ENCODE measurements at regions not wholly inside any gene's neighbourhood (a gene's known extent, or its start where the extent isn't known, plus 50 kb on each side); places are given as distances from the start of the nearest gene placed in this dataset.

GRCh38 chr12:111172786-111173185 is 196.1 kb downstream of the PHETA1 start:
- H3K9me3 Mint-ChIP-seq, result no peaks in the 10 kb centered on the region
- no peak overlapping the region for H3K4me3 Mint-ChIP-seq
- H3K4me1 Mint-ChIP-seq (ENCODE audit: low read depth), result no peaks in the 10 kb centered on the region
- H3K36me3 Mint-ChIP-seq (ENCODE audit: low read depth), result no peaks in the 10 kb centered on the region
- no peak for TF ChIP-seq CTCF (IDR thresholded peaks at IDR 0.05)
- H3K27ac Mint-ChIP-seq, result no peak overlapping the region
- no peak for DNase-seq
- peaks cover 34% of the 10 kb centered on the region for H3K27me3 Mint-ChIP-seq (ENCODE audit: insufficient read depth)

- peaks cover 36% of the 10 kb centered on the region for H3K27me3 Mint-ChIP-seq (ENCODE audit: insufficient read depth)
Observed at GRCh38 chr12:111171832-111172231, 197.1 kb downstream of the PHETA1 start.

GRCh38 chr12:111171345-111171744 is 197.6 kb downstream of the PHETA1 start:
- TF ChIP-seq CTCF (IDR thresholded peaks at IDR 0.05), result no peak
- Mint-ChIP-seq H3K27me3 (ENCODE audit: insufficient read depth) (peaks cover 36% of the 10 kb centered on the region), H3K9me3 (no peaks in the 10 kb centered on the region), H3K36me3 (ENCODE audit: low read depth) (no peaks in the 10 kb centered on the region), H3K27ac (no peak overlapping the region), H3K4me1 (ENCODE audit: low read depth) (no peaks in the 10 kb centered on the region), H3K4me3 (no peak overlapping the region)
- DNase-seq, result no peak

More at GRCh38 chr12:111171832-111172231, 197.1 kb downstream of the PHETA1 start:
- Mint-ChIP-seq H3K4me1 (ENCODE audit: low read depth) (no peaks in the 10 kb centered on the region), H3K4me3 (no peak overlapping the region), H3K27ac (no peak overlapping the region), H3K36me3 (ENCODE audit: low read depth) (no peaks in the 10 kb centered on the region), H3K9me3 (no peaks in the 10 kb centered on the region)
- TF ChIP-seq CTCF (IDR thresholded peaks at IDR 0.05), result no peak
- no peak for DNase-seq

GRCh38 chr12:111170543-111170942 is 198.4 kb downstream of the PHETA1 start:
- DNase-seq, result no peak
- no peak overlapping the region for H3K27ac Mint-ChIP-seq
- no peaks in the 10 kb centered on the region for H3K36me3 Mint-ChIP-seq (ENCODE audit: low read depth)
- H3K4me1 Mint-ChIP-seq (ENCODE audit: low read depth), result no peaks in the 10 kb centered on the region
- peaks cover 30% of the 10 kb centered on the region for H3K27me3 Mint-ChIP-seq (ENCODE audit: insufficient read depth)
- no peak for TF ChIP-seq CTCF (IDR thresholded peaks at IDR 0.05)
- no peak overlapping the region for H3K4me3 Mint-ChIP-seq
- H3K9me3 Mint-ChIP-seq, result no peaks in the 10 kb centered on the region

- no peak for DNase-seq
- Mint-ChIP-seq H3K4me3 (no peak overlapping the region), H3K27me3 (ENCODE audit: insufficient read depth) (peaks cover 27% of the 10 kb centered on the region), H3K4me1 (ENCODE audit: low read depth) (no peaks in the 10 kb centered on the region), H3K9me3 (no peaks in the 10 kb centered on the region), H3K27ac (no peak overlapping the region), H3K36me3 (ENCODE audit: low read depth) (no peaks in the 10 kb centered on the region)
- TF ChIP-seq CTCF (IDR thresholded peaks at IDR 0.05), result no peak
Observed at GRCh38 chr12:111169456-111169855, 199.4 kb downstream of the PHETA1 start.

- peaks cover 31% of the 10 kb centered on the region for H3K27me3 Mint-ChIP-seq (ENCODE audit: insufficient read depth)
- no peaks in the 10 kb centered on the region for H3K4me1 Mint-ChIP-seq (ENCODE audit: low read depth)
- no peaks in the 10 kb centered on the region for H3K9me3 Mint-ChIP-seq
- no peak overlapping the region for H3K27ac Mint-ChIP-seq
- H3K4me3 Mint-ChIP-seq, result no peak overlapping the region
- H3K36me3 Mint-ChIP-seq (ENCODE audit: low read depth), result no peaks in the 10 kb centered on the region
- no peak for TF ChIP-seq CTCF (IDR thresholded peaks at IDR 0.05)
- DNase-seq, result no peak
Observed at GRCh38 chr12:111169032-111169431, 199.9 kb downstream of the PHETA1 start.
